Tibial nerve (tissue), 4 donors: ENCODE measurements at regions not wholly inside any gene's neighbourhood (a gene's known extent, or its start where the extent isn't known, plus 50 kb on each side); places are given as distances from the start of the nearest gene placed in this dataset.

Source experiments
- CTCF ChIP-seq, 5 experiments: fragments of 200-600 bp in 3 of 5; fragments of 450-650 bp in 2 of 5; sonication (generic) in 3 of 5; IDR thresholded peaks; one replicate each; pipeline ENCODE4 v1.5.1; 2016 to 2019; ENCODE audit warnings: antibody characterized with exemption in 5 of 5, mild to moderate bottlenecking in 3 of 5, moderate library complexity in 2 of 5
- EP300 ChIP-seq, 2 donors: sonication (generic); formaldehyde crosslinking; IDR thresholded peaks; one replicate each; pipeline ENCODE4 v1.6.1; 2017; ENCODE audit warnings: antibody characterized with exemption in 2 of 2, mild to moderate bottlenecking in 1 of 2
- POLR2A ChIP-seq, 2 donors: fragments of 450-650 bp; IDR thresholded peaks; one replicate each; pipeline ENCODE4 v1.6.1; 2017; ENCODE audit warnings: antibody characterized with exemption in 2 of 2, mild to moderate bottlenecking in 2 of 2, moderate library complexity in 2 of 2

- TF ChIP-seq CTCF (IDR thresholded peaks at IDR 0.05) (no peak), EP300 (IDR thresholded peaks at IDR 0.05) (no peak), POLR2A (IDR thresholded peaks at IDR 0.05) (no peak)
Observed at GRCh38 chr4:152259866-152260265, 276.0 kb downstream of the FBXW7 start.
